ENCODE measurements at regions not wholly inside any gene's neighbourhood (a gene's known extent, or its start where the extent isn't known, plus 50 kb on each side); places are given as distances from the start of the nearest gene placed in this dataset.

DNA sequence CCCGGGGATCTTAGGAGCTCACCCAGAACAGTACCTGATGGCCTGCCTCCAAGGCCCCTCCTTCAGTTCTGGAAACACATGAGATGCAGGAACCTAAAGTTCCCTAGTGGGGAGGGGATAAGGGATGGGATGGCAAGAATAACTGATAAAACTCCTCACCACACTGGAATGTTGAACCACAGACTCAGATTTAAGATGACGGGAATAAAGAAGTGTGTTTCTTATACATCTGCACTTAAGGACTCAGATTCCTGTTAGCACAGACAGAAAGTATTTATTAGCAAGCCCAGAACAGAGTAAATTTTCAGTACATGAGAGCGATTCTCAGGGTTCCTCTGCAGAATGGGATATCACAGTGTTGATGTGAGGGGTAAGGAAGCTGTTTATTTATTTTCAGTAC lies 245.2 kb downstream of the TLE3 start:
- TF ChIP-seq CTCF (conservative IDR thresholded peaks at IDR 0.05; ENCODE audit: low read depth, low read length) (no peak), MXI1 (IDR thresholded peaks at IDR 0.05; ENCODE audit: borderline replicate concordance, low read depth, low read length) (no peak), CEBPB (IDR thresholded peaks at IDR 0.05; ENCODE audit: low read depth, low read length) (no peak), POLR2A (IDR thresholded peaks at IDR 0.05; ENCODE audit: low read depth, low read length) (peak; percentile 48; the same call in 1 of the 2 replicates), MAFK (IDR thresholded peaks at IDR 0.05; ENCODE audit: low read depth, low read length) (no peak), RFX5 (IDR thresholded peaks at IDR 0.05; ENCODE audit: low read depth, low read length) (no peak), BHLHE40 (IDR thresholded peaks at IDR 0.05; ENCODE audit: low read depth, low read length) (no peak), SMC3 (IDR thresholded peaks at IDR 0.05; ENCODE audit: low read depth, low read length) (no peak; the same call in 1 of the 2 replicates), RAD21 (IDR thresholded peaks at IDR 0.05; ENCODE audit: low read length) (peak; percentile 13; the same call in 1 of the 2 replicates), ELK1 (IDR thresholded peaks at IDR 0.05; ENCODE audit: borderline replicate concordance, low read depth, low read length) (no peak), CHD1 (IDR thresholded peaks at IDR 0.05; ENCODE audit: low read depth, low read length) (no peak), MAZ (IDR thresholded peaks at IDR 0.05; ENCODE audit: borderline replicate concordance, low read depth, low read length) (no peak), FOS (IDR thresholded peaks at IDR 0.05; ENCODE audit: low read depth, low read length) (no peak)
- TF ChIP-seq, protein P1, sequence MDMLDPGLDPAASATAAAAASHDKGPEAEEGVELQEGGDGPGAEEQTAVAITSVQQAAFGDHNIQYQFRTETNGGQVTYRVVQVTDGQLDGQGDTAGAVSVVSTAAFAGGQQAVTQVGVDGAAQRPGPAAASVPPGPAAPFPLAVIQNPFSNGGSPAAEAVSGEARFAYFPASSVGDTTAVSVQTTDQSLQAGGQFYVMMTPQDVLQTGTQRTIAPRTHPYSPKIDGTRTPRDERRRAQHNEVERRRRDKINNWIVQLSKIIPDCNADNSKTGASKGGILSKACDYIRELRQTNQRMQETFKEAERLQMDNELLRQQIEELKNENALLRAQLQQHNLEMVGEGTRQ (IDR thresholded peaks at IDR 0.05; ENCODE audit: low read depth, low read length) = no peak
